Endothelial cell of umbilical vein (primary cell): ENCODE measurements at regions not wholly inside any gene's neighbourhood (a gene's known extent, or its start where the extent isn't known, plus 50 kb on each side); places are given as distances from the start of the nearest gene placed in this dataset.

Experiments
- BruUV-seq: library from RNA; stranded (reverse); fragments of 400-500 nt; replicated peaks from 2 replicates; lab custom pipeline; 2021; lab: Mats Ljungman, UMichigan
- CTCF ChIA-PET: fragments of 300-600, 350-600 bp; sonication (Branson Sonifier 250); formaldehyde crosslinking; loops from one replicate; lab custom pipeline; 2021; ENCODE audit warnings: antibody characterized with exemption, inconsistent platforms; lab: Charles Lee
- POLR2A ChIA-PET: fragments of 300-600, 350-600 bp; sonication (Branson Sonifier 250); formaldehyde crosslinking; loops from one replicate; lab custom pipeline; 2021; ENCODE audit warnings: antibody characterized with exemption, inconsistent platforms; lab: Charles Lee
- DNase-seq: peaks from one replicate; pipeline ENCODE4 v3.0.0-alpha.2; 2011; ENCODE audit warnings: low read depth, low spot score
- FAIRE-seq: peaks from 2 replicates; lab custom pipeline; 2011; peaks lifted over from hg19 to GRCh38; lab: Jason Lieb, UNC
- H2AFZ ChIP-seq: 2 replicates; pipeline ENCODE4 v1.6.0; 2012; ENCODE audit warnings: low read depth, low read length, control low read depth, inconsistent platforms
- H3K27ac ChIP-seq: 2 replicates; pipeline ENCODE4 v1.5.1; 2011; ENCODE audit warnings: low read depth, mild to moderate bottlenecking, control low read depth, low read length, moderate library complexity; ENCODE audit not compliant: insufficient read depth
- H3K27me3 ChIP-seq, 2 experiments: 2 replicates each; pipeline versions ENCODE4 v1.6.0 to v1.6.1; 2011; ENCODE audit warnings: low read length in 2 of 2, mixed read lengths in 1 of 2; ENCODE audit not compliant: control insufficient read depth in 2 of 2, insufficient read depth in 2 of 2
- H3K36me3 ChIP-seq, 2 experiments: 2 replicates in 1 of 2; 3 replicates in 1 of 2; pipeline ENCODE4 v1.5.1; 2011; ENCODE audit warnings: low read length in 2 of 2, mild to moderate bottlenecking in 1 of 2, moderate library complexity in 1 of 2; ENCODE audit not compliant: control insufficient read depth in 2 of 2, insufficient read depth in 2 of 2; ENCODE audit errors: extremely low read depth in 1 of 2
- H3K4me1 ChIP-seq: 3 replicates; pipeline ENCODE4 v1.5.1; 2011; ENCODE audit warnings: mild to moderate bottlenecking, low read length; ENCODE audit not compliant: control insufficient read depth, insufficient read depth; ENCODE audit errors: extremely low read depth
- H3K4me2 ChIP-seq: 2 replicates; pipeline ENCODE4 v1.6.1; 2011; ENCODE audit warnings: low read length, control low read depth, mixed read lengths; ENCODE audit not compliant: insufficient read depth
- H3K4me3 ChIP-seq, 3 experiments: fragments of 200-600 bp in 1 of 3; sonication (generic), shearing (Covaris generic) in 1 of 3; replicated peaks in 1 of 3; 2 replicates each; pipeline ENCODE4 v1.5.1; 2011 to 2016; ENCODE audit warnings: control low read depth in 3 of 3, low read length in 3 of 3, mild to moderate bottlenecking in 2 of 3, inconsistent platforms in 1 of 3, low read depth in 1 of 3, moderate library complexity in 1 of 3; ENCODE audit not compliant: insufficient read depth in 1 of 3
- H3K79me2 ChIP-seq: 2 replicates; pipeline ENCODE4 v1.6.0; 2012; ENCODE audit warnings: low read length, inconsistent platforms; ENCODE audit not compliant: control insufficient read depth, insufficient read depth
- H3K9ac ChIP-seq: replicated peaks from 2 replicates; pipeline ENCODE3; 2011; ENCODE audit warnings: low read length, control low read depth; ENCODE audit not compliant: insufficient read depth; ENCODE audit errors: extremely low read depth
- H3K9me1 ChIP-seq: replicated peaks from 3 replicates; pipeline ENCODE4 v1.6.0; 2011; ENCODE audit warnings: mild to moderate bottlenecking, low read length; ENCODE audit not compliant: control insufficient read depth, insufficient read depth; ENCODE audit errors: extremely low read depth
- H3K9me3 ChIP-seq: replicated peaks from 2 replicates; pipeline ENCODE4 v1.5.1; 2012; ENCODE audit warnings: low read length, inconsistent platforms; ENCODE audit not compliant: control insufficient read depth, insufficient read depth
- H4K20me1 ChIP-seq: replicated peaks from 2 replicates; pipeline ENCODE3; 2011; ENCODE audit warnings: mild to moderate bottlenecking, low read length; ENCODE audit not compliant: control insufficient read depth, insufficient read depth; ENCODE audit errors: extremely low read depth
- CTCF ChIP-seq, 2 donors: IDR thresholded peaks; 1 replicate in 1 of 2; 2 replicates in 1 of 2; pipeline ENCODE4 v1.5.1; 2011; ENCODE audit warnings: low read length in 2 of 2, mild to moderate bottlenecking in 2 of 2, moderate library complexity in 2 of 2, control low read depth in 1 of 2, inconsistent platforms in 1 of 2, low read depth in 1 of 2; ENCODE audit not compliant: insufficient read depth in 1 of 2; ENCODE audit errors: extremely low read depth in 1 of 2
- EZH2 ChIP-seq: IDR thresholded peaks from 2 replicates; pipeline ENCODE4 v1.6.1; 2012; ENCODE audit warnings: borderline replicate concordance, low read depth, mild to moderate bottlenecking, moderate library complexity, low read length, inconsistent platforms; ENCODE audit not compliant: severe bottlenecking
- FOS ChIP-seq: IDR thresholded peaks from 2 replicates; pipeline ENCODE4 v1.6.1; 2011; ENCODE audit warnings: mild to moderate bottlenecking, low read length, moderate library complexity, borderline replicate concordance; ENCODE audit not compliant: insufficient read depth
- GATA2 ChIP-seq: IDR thresholded peaks from 2 replicates; pipeline ENCODE4 v1.7.0; 2011; ENCODE audit warnings: low read depth, mild to moderate bottlenecking, moderate library complexity, mixed read lengths, low read length; ENCODE audit not compliant: insufficient read length, insufficient read depth
- JUN ChIP-seq: IDR thresholded peaks from 2 replicates; pipeline ENCODE4 v1.6.1; 2011; ENCODE audit warnings: borderline replicate concordance, low read depth; ENCODE audit not compliant: insufficient read length, insufficient read depth
- MAX ChIP-seq: IDR thresholded peaks from 2 replicates; pipeline ENCODE4 v1.6.1; 2011; ENCODE audit not compliant: insufficient read depth, insufficient read length
- MYC ChIP-seq: IDR thresholded peaks from one replicate; pipeline ENCODE4 v1.6.1; 2011; ENCODE audit warnings: mild to moderate bottlenecking, low read depth, low read length
- POLR2A ChIP-seq: IDR thresholded peaks from 2 replicates; pipeline ENCODE4 v1.6.1; 2012; ENCODE audit warnings: low read depth, mild to moderate bottlenecking, control low read depth, low read length
- POLR2AphosphoS5 ChIP-seq: IDR thresholded peaks from 2 replicates; pipeline ENCODE4 v1.6.1; 2012; ENCODE audit warnings: low read depth, mild to moderate bottlenecking, control low read depth, low read length, moderate library complexity; ENCODE audit not compliant: insufficient read depth
- dilution Hi-C: fragments of 300-500 bp; cut with MboI; formaldehyde crosslinking; loops from one replicate; pipeline ENCODE4 v1.15.0; 2019; ENCODE audit warnings: low sequenced_read_pairs; ENCODE audit not compliant: extremely low pct_ligation_motif_present
- intact Hi-C: fragments of 100-400 bp; cut with micrococcal nuclease; formaldehyde crosslinking; loops from one replicate; pipeline ENCODE4 v1.10.0; 2022

GRCh38 chr9:99427260-99427659 lies 205.2 kb downstream of the SEC61B start:
- CTCF ChIA-PET: no interaction called here
- dilution Hi-C loops: no loop called here
- Histone ChIP-seq H3K36me3 (no peaks in the 10 kb centered on the region), H3K4me2 (no peak overlapping the region), H3K4me3 (no peak overlapping the region), H4K20me1 (no peaks in the 10 kb centered on the region), H3K9ac (no peak overlapping the region), H3K9me3 (no peaks in the 10 kb centered on the region), H2AFZ (no peak overlapping the region), H3K4me1 (peaks cover 14% of the 10 kb centered on the region), H3K9me1 (no peaks in the 10 kb centered on the region), H3K27me3 (no peaks in the 10 kb centered on the region), H3K79me2 (no peaks in the 10 kb centered on the region), H3K27ac (no peak overlapping the region)
- POLR2A ChIA-PET: no interaction called here
- no peak for FAIRE-seq
- no peak for DNase-seq
- intact Hi-C loops: no loop called here
- no TSS peak for BruUV-seq
- no peak for TF ChIP-seq JUN
- no peak for TF ChIP-seq POLR2A
- TF ChIP-seq MAX: no peak
- no peak for TF ChIP-seq GATA2
- no peak for TF ChIP-seq FOS
- no peak for TF ChIP-seq MYC
- no peak for TF ChIP-seq POLR2AphosphoS5
- TF ChIP-seq CTCF (IDR thresholded peaks at IDR 0.05; ENCODE audit: extremely low read depth in 1 of 2, insufficient read depth in 1 of 2, low read depth in 1 of 2, low read length in 2 of 2): no peak
- TF ChIP-seq EZH2: no peak
